ENCODE measurements at regions not wholly inside any gene's neighbourhood (a gene's known extent, or its start where the extent isn't known, plus 50 kb on each side); places are given as distances from the start of the nearest gene placed in this dataset.

- no peak overlapping the region for H3K27ac Mint-ChIP-seq
- Histone ChIP-seq H3K4me3 (no peak overlapping the region), H3K4me1 (ENCODE audit: insufficient read depth) (no peaks in the 10 kb centered on the region), H3K9me2 (ENCODE audit: insufficient read depth) (peaks cover 4% of the 10 kb centered on the region; the same call in 1 of the 2 replicates), H3K36me3 (ENCODE audit: insufficient read depth) (no peaks in the 10 kb centered on the region), H3K27ac (ENCODE audit: low read depth) (no peak overlapping the region), H3K27me3 (ENCODE audit: insufficient read depth) (no peaks in the 10 kb centered on the region), H3K4me2 (no peak overlapping the region), H4K20me1 (replicated peaks; ENCODE audit: insufficient read depth) (no peaks in the 10 kb centered on the region), H3K79me2 (replicated peaks; ENCODE audit: insufficient read depth) (no peaks in the 10 kb centered on the region), H2AFZ (no peak overlapping the region), H3F3A (replicated peaks; ENCODE audit: low read depth) (no peaks in the 10 kb centered on the region)
- H3K9me3 Mint-ChIP-seq = no peaks in the 10 kb centered on the region
- no peaks in the 10 kb centered on the region for H3K36me3 Mint-ChIP-seq (ENCODE audit: low read depth)
- H3K4me1 Mint-ChIP-seq = peaks cover under 1% of the 10 kb centered on the region; the same call in 1 of the 3 replicates
- no peak overlapping the region for H3K4me3 Mint-ChIP-seq
- DNase-seq (ENCODE audit: low spot score) = no peak
- ATAC-seq = no peak
- TF ChIP-seq NANOG (IDR thresholded peaks at IDR 0.05; ENCODE audit: borderline replicate concordance) = no peak
- no peak for TF ChIP-seq POLR2AphosphoS5 (IDR thresholded peaks at IDR 0.05; ENCODE audit: low read depth)
- no peak for TF ChIP-seq EZH2phosphoT487 (IDR thresholded peaks at IDR 0.05; ENCODE audit: unreplicated experiment)
- no peak for TF ChIP-seq JUNB (IDR thresholded peaks at IDR 0.05; ENCODE audit: unreplicated experiment)
- TF ChIP-seq CREB1 (CRISPR knock-in tag; IDR thresholded peaks at IDR 0.05; ENCODE audit: low read depth) = no peak
- TF ChIP-seq REST (IDR thresholded peaks at IDR 0.05; ENCODE audit: unreplicated experiment) = no peak
- TF ChIP-seq CTCF (conservative IDR thresholded peaks at IDR 0.05; ENCODE audit: low read depth in 2 of 2) = no peak
- no peak for TF ChIP-seq ZNF114 (CRISPR knock-in tag; IDR thresholded peaks at IDR 0.05)
- TF ChIP-seq STAT1 (IDR thresholded peaks at IDR 0.05; ENCODE audit: unreplicated experiment) = no peak
- no peak for TF ChIP-seq ZNF331 (CRISPR knock-in tag; IDR thresholded peaks at IDR 0.05; ENCODE audit: low read depth)
- no peak for TF ChIP-seq EZH2 (IDR thresholded peaks at IDR 0.05; ENCODE audit: low read depth, unreplicated experiment)
- no peak for TF ChIP-seq ZNF462 (CRISPR knock-in tag; IDR thresholded peaks at IDR 0.05)
- no peaks in the 10 kb centered on the region for H3K27me3 Mint-ChIP-seq (ENCODE audit: insufficient read depth, low read depth, poor library complexity)
Observed at GRCh38 chr4:104642521-104642920, 147.8 kb upstream of the CXXC4 start.
